Tibial nerve (tissue), 4 donors: ENCODE measurements at regions not wholly inside any gene's neighbourhood (a gene's known extent, or its start where the extent isn't known, plus 50 kb on each side); places are given as distances from the start of the nearest gene placed in this dataset.

Experiments used
- EP300 ChIP-seq, 2 donors: sonication (generic); formaldehyde crosslinking; IDR thresholded peaks; one replicate each; pipeline ENCODE4 v1.6.1; 2017; ENCODE audit warnings: antibody characterized with exemption in 2 of 2, mild to moderate bottlenecking in 1 of 2
- POLR2A ChIP-seq, 2 donors: fragments of 450-650 bp; IDR thresholded peaks; one replicate each; pipeline ENCODE4 v1.6.1; 2017; ENCODE audit warnings: antibody characterized with exemption in 2 of 2, mild to moderate bottlenecking in 2 of 2, moderate library complexity in 2 of 2
- TF ChIP-seq, protein P1 (sequence below), 5 experiments: fragments of 200-600 bp in 3 of 5; fragments of 450-650 bp in 2 of 5; sonication (generic) in 3 of 5; IDR thresholded peaks; one replicate each; pipeline ENCODE4 v1.5.1; 2016 to 2019; ENCODE audit warnings: antibody characterized with exemption in 5 of 5, mild to moderate bottlenecking in 3 of 5, moderate library complexity in 2 of 5

GRCh38 chr2:123045713-123046112 is 979.4 kb upstream of the CNTNAP5 start:
- TF ChIP-seq, protein P1, sequence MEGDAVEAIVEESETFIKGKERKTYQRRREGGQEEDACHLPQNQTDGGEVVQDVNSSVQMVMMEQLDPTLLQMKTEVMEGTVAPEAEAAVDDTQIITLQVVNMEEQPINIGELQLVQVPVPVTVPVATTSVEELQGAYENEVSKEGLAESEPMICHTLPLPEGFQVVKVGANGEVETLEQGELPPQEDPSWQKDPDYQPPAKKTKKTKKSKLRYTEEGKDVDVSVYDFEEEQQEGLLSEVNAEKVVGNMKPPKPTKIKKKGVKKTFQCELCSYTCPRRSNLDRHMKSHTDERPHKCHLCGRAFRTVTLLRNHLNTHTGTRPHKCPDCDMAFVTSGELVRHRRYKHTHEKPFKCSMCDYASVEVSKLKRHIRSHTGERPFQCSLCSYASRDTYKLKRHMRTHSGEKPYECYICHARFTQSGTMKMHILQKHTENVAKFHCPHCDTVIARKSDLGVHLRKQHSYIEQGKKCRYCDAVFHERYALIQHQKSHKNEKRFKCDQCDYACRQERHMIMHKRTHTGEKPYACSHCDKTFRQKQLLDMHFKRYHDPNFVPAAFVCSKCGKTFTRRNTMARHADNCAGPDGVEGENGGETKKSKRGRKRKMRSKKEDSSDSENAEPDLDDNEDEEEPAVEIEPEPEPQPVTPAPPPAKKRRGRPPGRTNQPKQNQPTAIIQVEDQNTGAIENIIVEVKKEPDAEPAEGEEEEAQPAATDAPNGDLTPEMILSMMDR (IDR thresholded peaks at IDR 0.05), result no peak
- TF ChIP-seq POLR2A (IDR thresholded peaks at IDR 0.05), result no peak
- TF ChIP-seq EP300 (IDR thresholded peaks at IDR 0.05), result no peak
